HepG2 (cell line): ENCODE measurements at regions not wholly inside any gene's neighbourhood (a gene's known extent, or its start where the extent isn't known, plus 50 kb on each side); places are given as distances from the start of the nearest gene placed in this dataset.

Experiments
- ATAC-seq: fragments of 200-7000 bp; cut with Tn5 transposase; 3 replicates; pipeline ENCODE4 v1.9.1; 2020; ENCODE audit warnings: mild to moderate bottlenecking, moderate library complexity
- BruUV-seq: library from RNA; stranded (reverse); fragments of 400-500 nt; replicated peaks from 2 replicates; lab custom pipeline; 2021; lab: Mats Ljungman, UMichigan
- CTCF ChIA-PET: fragments of 300-600 bp; formaldehyde crosslinking; extraction: SDS; loops from one replicate; lab custom pipeline; 2021; ENCODE audit warnings: low total read pairs, inconsistent platforms, low intra/inter-chr PET ratio; lab: Yijun Ruan, JAX
- POLR2A ChIA-PET: fragments of 350-600 bp; sonication (Branson Sonifier 250); formaldehyde crosslinking; loops from one replicate; lab custom pipeline; 2020; ENCODE audit warnings: antibody characterized with exemption, inconsistent platforms; lab: Yijun Ruan, JAX
- DNase-seq: peaks from one replicate; pipeline ENCODE4 v3.0.0-alpha.2; 2015; ENCODE audit warnings: low spot score
- FAIRE-seq: peaks from 3 replicates; lab custom pipeline; 2011; peaks lifted over from hg19 to GRCh38; lab: Jason Lieb, UNC
- H2AFZ ChIP-seq: one replicate; pipeline ENCODE4 v1.6.1; 2011; ENCODE audit warnings: low read length, inconsistent platforms
- H3K27ac ChIP-seq: fragments of 300-600 bp; 3 replicates; pipeline ENCODE4 v1.8.0; 2011; ENCODE audit warnings: mixed run types, mild to moderate bottlenecking, mixed read lengths, low read length, inconsistent platforms; ENCODE audit not compliant: insufficient read depth; ENCODE audit errors: extremely low read length
- H3K27me3 ChIP-seq, 2 experiments: fragments of 200-600 bp in 1 of 2; 2 replicates in 1 of 2; 3 replicates in 1 of 2; pipeline versions ENCODE4 v1.6.0 to v1.8.0; 2011; ENCODE audit warnings: low read length in 2 of 2, mild to moderate bottlenecking in 2 of 2, moderate library complexity in 2 of 2, inconsistent platforms in 1 of 2; ENCODE audit not compliant: insufficient read depth in 2 of 2, control insufficient read depth in 1 of 2
- H3K36me3 ChIP-seq, 2 experiments: fragments of 200-600 bp in 1 of 2; replicated peaks in 1 of 2; 2 replicates in 1 of 2; 3 replicates in 1 of 2; pipeline versions ENCODE4 v1.5.1 to v1.8.0; 2011; ENCODE audit warnings: low read length in 2 of 2, inconsistent platforms in 1 of 2; ENCODE audit not compliant: insufficient read depth in 2 of 2, control insufficient read depth in 1 of 2
- H3K4me1 ChIP-seq: 2 replicates; pipeline ENCODE4 v1.5.1; 2012; ENCODE audit warnings: low read length, inconsistent platforms; ENCODE audit not compliant: insufficient read depth
- H3K4me2 ChIP-seq: 2 replicates; pipeline ENCODE4 v1.6.0; 2011; ENCODE audit warnings: low read depth, low read length, inconsistent platforms
- H3K4me3 ChIP-seq, 3 experiments: fragments of 200-600 bp in 1 of 3; sonication (generic), shearing (Covaris generic) in 1 of 3; replicated peaks in 1 of 3; 2 replicates each; pipeline ENCODE4 v1.5.1; 2011 to 2016; ENCODE audit warnings: low read length in 3 of 3, inconsistent platforms in 2 of 3, low read depth in 2 of 3, mild to moderate bottlenecking in 2 of 3, control low read depth in 1 of 3, mixed read lengths in 1 of 3; ENCODE audit not compliant: insufficient read depth in 1 of 3
- H3K79me2 ChIP-seq: one replicate; pipeline ENCODE4 v1.6.1; 2011; ENCODE audit warnings: low read length, inconsistent platforms; ENCODE audit not compliant: insufficient read depth
- H3K9ac ChIP-seq: 2 replicates; pipeline ENCODE4 v1.6.0; 2011; ENCODE audit warnings: mild to moderate bottlenecking, low read depth, low read length, inconsistent platforms; ENCODE audit not compliant: insufficient read depth
- H3K9me3 ChIP-seq: 2 replicates; pipeline ENCODE4 v1.5.1; 2012; ENCODE audit warnings: mild to moderate bottlenecking, low read length
- H4K20me1 ChIP-seq: 2 replicates; pipeline ENCODE4 v1.6.0; 2011; ENCODE audit warnings: inconsistent platforms, mild to moderate bottlenecking, low read length, moderate library complexity; ENCODE audit not compliant: insufficient read depth
- ARHGAP35 ChIP-seq: sonication (generic); formaldehyde crosslinking; IDR thresholded peaks from 2 replicates; pipeline ENCODE4 v1.9.0; 2022; ENCODE audit warnings: mild to moderate bottlenecking, inconsistent platforms, moderate library complexity, missing genetic modification reagents, borderline replicate concordance
- CHD4 ChIP-seq: fragments of 200-600 bp; sonication (generic); IDR thresholded peaks from 2 replicates; pipeline ENCODE4 v1.7.0; 2017; ENCODE audit warnings: mild to moderate bottlenecking, low read length, borderline replicate concordance
- DNMT3B ChIP-seq: conservative IDR thresholded peaks from 2 replicates; pipeline ENCODE4 v1.6.1; 2016; ENCODE audit warnings: missing biosample characterization, control low read depth
- EP300 ChIP-seq, 3 experiments: sonication (generic) in 1 of 3; formaldehyde crosslinking in 1 of 3; IDR thresholded peaks; 2 replicates each; pipeline versions ENCODE4 v1.5.1 to v1.6.1; 2011 to 2020; ENCODE audit warnings: low read depth in 2 of 3, low read length in 2 of 3, borderline replicate concordance in 1 of 3, improper control_type of control experiment in 1 of 3, mild to moderate bottlenecking in 1 of 3, missing genetic modification reagents in 1 of 3, moderate library complexity in 1 of 3
- FOXK2 ChIP-seq: fragments of 450-650 bp; IDR thresholded peaks from 2 replicates; pipeline ENCODE4 v1.6.1; 2016
- GMEB1 ChIP-seq: sonication (generic); formaldehyde crosslinking; IDR thresholded peaks from 2 replicates; pipeline ENCODE4 v1.5.1; 2020; ENCODE audit warnings: missing genetic modification reagents, mild to moderate bottlenecking, borderline replicate concordance
- KDM1A ChIP-seq: IDR thresholded peaks from 2 replicates; pipeline ENCODE4 v1.6.1; 2016; ENCODE audit warnings: missing compliant biosample characterization
- LCORL ChIP-seq, 2 experiments: fragments of 450-650 bp in 1 of 2; sonication (generic) in 1 of 2; formaldehyde crosslinking in 1 of 2; IDR thresholded peaks; 2 replicates each; pipeline versions ENCODE4 v1.5.0 to v1.6.1; 2017 to 2020; ENCODE audit warnings: antibody characterized with exemption in 1 of 2, missing genetic modification reagents in 1 of 2
- NFKB2 ChIP-seq: sonication (generic); formaldehyde crosslinking; IDR thresholded peaks from 2 replicates; pipeline ENCODE4 v1.4.0; 2020; ENCODE audit warnings: missing genetic modification reagents, borderline replicate concordance
- PAX8 ChIP-seq: sonication (generic); formaldehyde crosslinking; IDR thresholded peaks from 2 replicates; pipeline ENCODE4 v1.8.0; 2022; ENCODE audit warnings: mild to moderate bottlenecking, missing genetic modification reagents, borderline replicate concordance
- SP5 ChIP-seq: IDR thresholded peaks from 2 replicates; pipeline ENCODE4 v1.6.1; 2016; ENCODE audit warnings: low read depth, borderline replicate concordance
- ZNF160 ChIP-seq: sonication (generic); formaldehyde crosslinking; IDR thresholded peaks from 2 replicates; pipeline ENCODE4 v1.8.0; 2022; ENCODE audit warnings: mild to moderate bottlenecking, inconsistent platforms, missing genetic modification reagents
- ZNF672 ChIP-seq: sonication (generic); formaldehyde crosslinking; IDR thresholded peaks from 2 replicates; pipeline ENCODE4 v1.8.1; 2022; ENCODE audit warnings: missing genetic modification reagents
- ZXDC ChIP-seq: sonication (generic); formaldehyde crosslinking; IDR thresholded peaks from 2 replicates; pipeline ENCODE4 v1.5.0; 2020; ENCODE audit warnings: mild to moderate bottlenecking, missing genetic modification reagents
- WGBS: methylation state at CpG from one replicate; pipeline ENCODE4 v1.1.6; 2017; ENCODE audit warnings: low lambda C conversion rate; 5-methylcytosine and 5-hydroxymethylcytosine counted together
- in situ Hi-C: cut with HindIII; loops from 2 replicates; pipeline ENCODE4 v1.10.0; 2017; ENCODE audit warnings: low pct_unique_long_range_greater_than_20kb; ENCODE audit not compliant: extremely low pct_ligation_motif_present
- intact Hi-C: fragments of 100-400 bp; cut with micrococcal nuclease; formaldehyde crosslinking; loops from one replicate; pipeline ENCODE4 v1.10.0; 2022; ENCODE audit not compliant: unreplicated experiment
- TF ChIP-seq, protein P1 (sequence below): sonication (generic); formaldehyde crosslinking; IDR thresholded peaks from 2 replicates; pipeline ENCODE4 v1.4.0; 2020; ENCODE audit warnings: mild to moderate bottlenecking, missing genetic modification reagents
- TF ChIP-seq, protein P2 (sequence below): sonication (generic); formaldehyde crosslinking; IDR thresholded peaks from 2 replicates; pipeline ENCODE4 v1.8.1; 2023; ENCODE audit warnings: mild to moderate bottlenecking, moderate library complexity, missing genetic modification reagents

- no peak for TF ChIP-seq NFKB2 (CRISPR knock-in tag)
- no peak for TF ChIP-seq SP5 (CRISPR knock-in tag)
Measured at GRCh38 chr6:90816764-90817163, 229.9 kb upstream of the MAP3K7 start (continued).

DNA sequence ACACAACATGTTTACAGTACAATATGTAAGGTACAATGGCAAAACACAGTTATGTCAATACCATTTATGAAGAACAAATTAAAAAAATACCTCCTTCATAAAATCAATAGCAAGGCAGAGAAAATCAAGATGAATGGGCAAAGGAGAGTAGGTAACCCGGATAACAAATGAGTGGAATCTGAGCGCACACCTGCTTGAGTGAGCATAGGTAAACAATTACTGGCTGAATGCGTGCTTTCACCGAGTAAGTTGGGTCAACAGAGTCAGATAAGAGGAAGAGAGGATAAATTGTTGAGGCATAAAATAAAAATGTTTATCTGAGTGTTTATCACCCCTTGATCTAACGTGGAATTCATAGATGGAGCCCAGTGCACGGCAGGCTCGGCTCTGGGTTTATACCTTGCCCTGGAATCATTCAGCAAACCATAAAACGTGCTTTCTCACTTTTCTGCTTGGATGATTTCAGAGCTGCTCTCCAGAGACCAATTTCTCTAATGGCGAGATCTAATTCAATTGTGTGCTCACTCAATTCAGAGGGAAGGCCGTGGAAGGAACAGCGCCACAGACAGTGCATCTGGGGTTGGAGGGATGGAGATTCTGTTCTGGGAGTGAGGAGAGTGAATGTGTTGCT lies 224.8 kb upstream of the MAP3K7 start:
- Histone ChIP-seq H2AFZ (no peak overlapping the region), H3K4me2 (no peak overlapping the region), H3K9me3 (no peaks in the 10 kb centered on the region), H3K27me3 (no peaks in the 10 kb centered on the region), H3K27ac (no peak overlapping the region), H3K9ac (no peak overlapping the region), H3K36me3 (no peaks in the 10 kb centered on the region), H3K4me3 (no peak overlapping the region), H4K20me1 (no peaks in the 10 kb centered on the region), H3K4me1 (no peaks in the 10 kb centered on the region), H3K79me2 (no peaks in the 10 kb centered on the region)
- ChIA-PET CTCF (no interaction called here), POLR2A (no interaction called here)
- WGBS: 5% methylated on average over 11 of the region's 11 CpGs
- intact Hi-C loops (no loop called here), in situ Hi-C loops (no loop called here)
- no TSS peak for BruUV-seq
- ATAC-seq (no peak), FAIRE-seq (no peak), DNase-seq (no peak)
- TF ChIP-seq FOXK2 (no peak), ZNF672 (CRISPR knock-in tag) (no peak), KDM1A (no peak), DNMT3B (no peak), ARHGAP35 (CRISPR knock-in tag) (no peak), EP300 (IDR thresholded peaks at IDR 0.05; ENCODE audit: low read depth in 2 of 2, low read length in 2 of 2) (no peak), EP300 (CRISPR knock-in tag; IDR thresholded peaks at IDR 0.05; ENCODE audit: borderline replicate concordance) (no peak), GMEB1 (CRISPR knock-in tag) (no peak), LCORL (IDR thresholded peaks at IDR 0.05) (no peak), LCORL (CRISPR knock-in tag; IDR thresholded peaks at IDR 0.05) (no peak), ZXDC (CRISPR knock-in tag) (no peak), ZNF160 (CRISPR knock-in tag) (no peak), CHD4 (no peak), PAX8 (no peak)
- TF ChIP-seq, protein P1, sequence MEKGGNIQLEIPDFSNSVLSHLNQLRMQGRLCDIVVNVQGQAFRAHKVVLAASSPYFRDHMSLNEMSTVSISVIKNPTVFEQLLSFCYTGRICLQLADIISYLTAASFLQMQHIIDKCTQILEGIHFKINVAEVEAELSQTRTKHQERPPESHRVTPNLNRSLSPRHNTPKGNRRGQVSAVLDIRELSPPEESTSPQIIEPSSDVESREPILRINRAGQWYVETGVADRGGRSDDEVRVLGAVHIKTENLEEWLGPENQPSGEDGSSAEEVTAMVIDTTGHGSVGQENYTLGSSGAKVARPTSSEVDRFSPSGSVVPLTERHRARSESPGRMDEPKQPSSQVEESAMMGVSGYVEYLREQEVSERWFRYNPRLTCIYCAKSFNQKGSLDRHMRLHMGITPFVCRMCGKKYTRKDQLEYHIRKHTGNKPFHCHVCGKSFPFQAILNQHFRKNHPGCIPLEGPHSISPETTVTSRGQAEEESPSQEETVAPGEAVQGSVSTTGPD: no peak
- TF ChIP-seq, protein P2, sequence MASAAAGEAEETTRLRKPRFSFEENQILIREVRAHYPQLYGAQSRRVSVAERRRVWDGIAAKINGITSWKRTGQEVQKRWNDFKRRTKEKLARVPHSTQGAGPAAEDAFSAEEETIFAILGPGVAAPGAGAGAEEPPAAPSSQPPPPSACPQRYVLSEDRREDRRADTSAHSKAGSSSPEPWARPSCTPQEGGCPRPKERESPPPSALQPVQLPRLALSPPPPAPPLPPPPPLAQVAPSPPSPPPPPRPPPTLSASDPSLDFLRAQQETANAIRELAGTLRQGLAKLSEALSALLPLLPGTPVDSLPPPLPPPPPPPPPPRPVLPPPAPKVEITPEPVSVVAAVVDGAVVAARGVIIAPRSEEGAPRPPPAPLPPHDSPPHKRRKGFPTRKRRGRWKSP (CRISPR knock-in tag): no peak
